Stimulated activated CD4-positive, alpha-beta T cell treated with anti-CD3 and anti-CD28 coated beads, TNF-alpha, amount 100 ng/mL, for 4 hours (primary cell): ENCODE measurements at regions not wholly inside any gene's neighbourhood (a gene's known extent, or its start where the extent isn't known, plus 50 kb on each side); places are given as distances from the start of the nearest gene placed in this dataset.

Experiments
- DNase-seq, 3 experiments: peaks; one replicate each; pipeline ENCODE4 v3.0.0-alpha.2; 2020; ENCODE audit warnings: low read depth in 3 of 3

GRCh38 chr2:64283641-64284361 is 139.6 kb upstream of the PELI1 start:
- no peak for DNase-seq

DNA sequence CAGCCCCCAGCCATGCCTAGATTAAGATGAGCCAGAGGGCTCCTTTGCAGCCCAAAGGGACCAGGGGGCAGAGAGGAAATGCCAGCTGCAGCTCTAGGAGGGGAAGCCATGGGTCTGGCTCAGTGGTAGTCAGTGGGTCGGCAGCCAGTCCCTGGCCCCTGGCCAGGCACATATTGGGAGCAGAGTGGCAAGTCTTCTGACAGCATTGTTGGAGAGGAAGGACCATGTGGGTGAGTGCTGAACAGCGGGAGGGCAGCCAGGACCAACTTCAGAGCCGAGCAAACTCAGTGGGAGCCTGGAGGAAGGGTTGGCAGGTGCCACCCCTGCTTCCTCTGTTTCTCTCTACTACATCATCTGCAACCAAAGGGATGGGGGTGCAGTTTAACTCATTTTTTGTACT is 140.5 kb upstream of the PELI1 start:
- DNase-seq, result no peak

GRCh38 chr2:64287202-64287740 is 143.1 kb upstream of the PELI1 start:
- DNase-seq, result no peak

GRCh38 chr2:64288321-64289193 is 144.3 kb upstream of the PELI1 start:
- no peak for DNase-seq

- DNase-seq, result no peak
These were observed 145.0 kb upstream of the PELI1 start for GRCh38 chr2:64289251-64289650.

DNA sequence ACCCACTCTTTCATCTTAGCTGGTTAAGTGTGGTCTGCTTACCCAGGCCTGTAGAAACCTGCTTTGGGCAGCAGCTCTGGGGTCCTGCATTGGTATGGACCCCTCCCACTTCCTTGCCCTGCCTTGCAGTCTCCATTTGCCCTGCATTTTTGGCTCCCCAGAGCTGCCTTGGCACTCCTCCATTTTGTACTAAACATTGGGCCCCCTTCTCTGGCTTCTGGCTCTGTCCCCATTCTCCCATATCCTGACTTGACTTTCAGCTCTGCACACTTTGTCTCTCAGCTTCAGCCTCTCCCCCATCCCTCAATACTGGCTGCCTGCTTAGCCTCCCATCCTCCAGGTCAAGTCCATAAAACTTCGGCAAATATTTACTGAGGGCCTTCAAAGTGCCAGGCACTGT is 145.5 kb upstream of the PELI1 start:
- DNase-seq, result no peak

- DNase-seq, result no peak
These were observed 147.0 kb upstream of the PELI1 start for GRCh38 chr2:64291181-64291580.

GRCh38 chr2:64295326-64296139 is 151.3 kb upstream of the PELI1 start:
- no peak for DNase-seq

GRCh38 chr2:64296140-64296480 is 151.9 kb upstream of the PELI1 start:
- DNase-seq, result no peak

DNA sequence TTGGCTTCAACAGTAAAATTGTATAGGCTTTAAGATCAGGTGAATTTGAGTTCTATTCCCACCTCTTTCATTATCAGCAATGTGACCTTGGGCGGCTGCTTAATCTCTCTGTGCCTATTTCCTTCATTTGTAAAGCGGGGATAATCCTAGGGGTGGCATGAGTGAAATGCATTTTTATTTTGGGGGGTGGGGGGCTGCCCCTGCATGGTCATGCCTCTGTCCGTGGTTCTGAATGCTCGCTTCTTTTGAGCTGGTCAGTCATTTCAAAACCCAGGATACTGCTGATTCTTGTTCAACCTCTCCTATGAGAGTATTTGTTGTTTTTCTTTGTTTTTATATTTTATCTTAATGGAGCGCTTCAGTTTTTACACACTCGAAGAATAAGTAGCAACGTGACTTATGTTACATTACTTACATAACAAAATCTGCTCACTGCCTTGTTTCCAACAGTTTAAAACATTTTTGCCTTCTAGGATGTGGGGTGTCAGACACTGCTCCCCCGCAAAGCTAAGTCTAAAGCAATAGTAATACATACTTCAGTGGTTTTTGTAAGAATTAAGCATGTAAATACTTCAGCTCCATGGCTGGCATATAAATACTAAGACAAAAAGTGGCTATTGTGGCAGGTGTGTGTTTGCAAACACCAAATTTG is 152.6 kb upstream of the PELI1 start:
- DNase-seq, result no peak

DNA sequence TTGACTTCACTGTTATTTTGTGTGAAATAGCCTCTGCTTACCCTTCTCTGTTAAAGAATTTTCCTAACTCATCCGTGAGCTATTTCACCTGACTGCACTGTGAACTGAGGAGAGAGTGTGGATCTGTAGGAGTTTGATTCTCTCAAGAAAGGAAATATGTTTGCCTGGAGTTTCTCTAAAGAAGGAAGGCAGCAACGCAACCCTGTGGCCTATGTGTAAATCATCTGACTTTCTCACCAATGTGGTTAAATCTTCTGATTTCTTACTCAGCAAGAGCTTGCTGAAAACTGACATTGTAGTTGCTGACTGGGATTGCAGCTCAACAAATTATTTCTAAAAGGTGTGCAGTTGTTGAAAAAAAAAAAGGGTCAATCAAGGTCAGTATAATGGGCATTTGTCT is 153.9 kb upstream of the PELI1 start:
- DNase-seq, result no peak

GRCh38 chr2:64300066-64300465 is 153.9 kb upstream of the LGALSL start:
- DNase-seq, result no peak

- DNase-seq, result no peak
These were observed 150.7 kb upstream of the LGALSL start for GRCh38 chr2:64303250-64303649.

- no peak for DNase-seq
These were observed 146.5 kb upstream of the LGALSL start for GRCh38 chr2:64307421-64307820.

DNA sequence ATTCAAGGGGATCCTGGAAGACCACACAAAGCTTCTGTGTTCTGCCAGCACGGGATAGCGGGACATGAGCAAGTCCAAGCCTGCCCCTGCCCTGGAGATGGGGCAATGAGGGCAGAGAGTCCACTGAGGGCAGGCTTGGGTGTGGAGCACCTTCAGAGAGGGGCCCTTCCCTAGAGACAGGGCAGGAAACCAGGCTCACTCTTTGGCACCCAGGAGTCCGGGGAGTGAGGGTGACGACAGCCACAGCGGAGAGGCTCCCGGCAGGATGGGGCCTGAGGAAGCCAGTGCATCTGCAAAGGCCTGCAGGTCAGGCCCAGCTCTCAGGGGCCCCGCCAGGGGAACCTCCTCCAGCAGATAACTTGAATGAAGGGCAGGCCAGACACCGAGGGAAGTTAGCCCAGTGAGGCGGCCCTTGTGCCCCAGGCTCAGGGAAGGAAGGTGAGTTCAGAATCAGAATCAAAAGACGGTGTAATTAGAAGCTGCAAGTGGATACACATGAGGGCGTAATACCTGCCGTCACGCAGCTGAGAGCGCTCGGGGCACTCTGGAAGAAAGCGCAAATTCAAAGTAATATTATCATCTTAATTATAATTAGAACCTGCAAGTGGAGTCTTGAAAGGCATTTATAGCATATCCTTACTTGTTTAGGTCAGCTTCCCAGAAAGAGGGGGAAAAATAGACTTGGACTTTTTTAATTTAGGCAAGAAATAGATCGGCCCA is 142.6 kb upstream of the LGALSL start:
- DNase-seq, result no peak

DNA sequence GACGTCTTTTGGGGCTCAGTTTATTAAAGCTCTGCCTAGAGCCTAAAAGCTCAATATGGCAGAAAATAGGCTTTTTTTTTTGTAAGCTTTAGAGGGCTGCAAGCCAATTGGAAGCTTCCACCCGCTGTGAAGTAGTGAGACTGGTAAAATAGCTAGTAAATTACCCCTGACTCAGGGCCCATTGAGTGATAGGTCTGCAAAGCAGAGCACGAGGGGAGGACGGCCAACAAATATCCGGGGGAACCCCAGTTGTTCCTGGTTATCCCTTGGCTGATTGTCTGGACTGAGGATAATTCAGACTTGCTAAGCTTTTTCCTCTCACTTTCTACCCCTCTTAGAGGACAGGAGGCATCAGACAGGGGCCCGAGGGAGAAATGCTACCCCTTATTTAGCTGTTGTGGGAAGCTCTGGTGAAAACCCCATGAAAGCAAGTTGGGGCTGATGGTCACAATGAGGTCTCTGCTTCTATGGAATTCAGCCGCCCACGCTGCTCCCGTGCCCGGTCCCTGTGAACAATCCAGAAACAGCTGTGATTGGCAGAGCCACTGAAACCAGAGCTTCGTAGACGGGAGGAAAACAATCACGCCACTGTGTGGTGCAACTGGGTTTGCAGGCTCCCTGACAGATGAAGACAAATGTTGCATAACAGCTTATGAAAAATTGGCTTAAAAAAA is 141.9 kb upstream of the LGALSL start:
- no peak for DNase-seq

DNA sequence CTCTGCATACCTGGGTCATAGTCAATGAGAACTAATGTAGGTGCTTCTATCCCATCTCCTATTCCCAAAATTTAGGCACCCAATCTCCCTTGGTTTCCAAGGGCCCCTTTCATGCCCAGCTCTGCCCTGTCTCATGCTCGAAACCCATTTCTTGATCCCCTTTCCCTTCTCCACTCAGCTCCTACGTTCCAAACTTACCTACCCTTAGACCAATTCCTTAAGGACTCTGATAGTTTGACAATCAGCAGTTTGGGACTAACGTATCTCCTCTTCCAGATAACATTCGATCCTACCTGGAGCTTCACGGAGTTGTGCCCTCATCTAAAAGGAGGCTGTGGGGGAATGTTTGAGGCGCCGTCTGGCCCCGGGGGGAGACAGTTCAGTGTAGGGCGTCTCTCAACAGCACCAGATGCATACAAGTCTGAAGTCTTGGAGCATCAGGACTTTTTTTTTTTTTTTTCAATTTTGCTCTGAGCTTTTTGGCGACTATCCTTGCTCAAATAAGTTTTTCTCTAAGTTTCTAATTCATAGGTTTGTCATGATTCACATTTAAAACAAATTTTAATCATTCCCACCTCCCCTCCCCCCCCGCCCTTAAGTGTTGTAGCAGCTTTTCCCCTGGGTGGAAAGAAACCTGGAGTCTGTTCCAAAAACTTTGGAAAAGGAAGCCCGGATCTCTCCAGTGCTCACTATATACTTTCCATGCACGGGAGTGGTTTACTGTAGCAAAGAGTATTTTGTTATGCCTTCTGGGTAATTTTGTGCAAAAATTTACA is 141.2 kb upstream of the LGALSL start:
- no peak for DNase-seq

- DNase-seq, result no peak
These were observed 140.6 kb upstream of the LGALSL start for GRCh38 chr2:64313398-64313723.

- DNase-seq, result no peak
These were observed 138.5 kb upstream of the LGALSL start for GRCh38 chr2:64315291-64315960.
